HEK293T (cell line): ENCODE measurements at regions not wholly inside any gene's neighbourhood (a gene's known extent, or its start where the extent isn't known, plus 50 kb on each side); places are given as distances from the start of the nearest gene placed in this dataset.
A peak's percentile ranks its signal among the peaks of the same experiment; 100 is the strongest.

Experiments
- CTCF ChIA-PET: fragments of 350-600 bp; formaldehyde crosslinking; extraction: SDS; loops from one replicate; lab custom pipeline; 2021; ENCODE audit warnings: antibody characterized with exemption, inconsistent platforms; lab: Yijun Ruan, JAX
- POLR2A ChIA-PET: fragments of 350-600 bp; formaldehyde crosslinking; extraction: SDS; loops from one replicate; lab custom pipeline; 2020; ENCODE audit warnings: antibody characterized with exemption, inconsistent platforms; lab: Yijun Ruan, JAX
- DNase-seq: peaks from one replicate; pipeline ENCODE4 v3.0.0; 2012; ENCODE audit warnings: mixed read lengths; ENCODE audit errors: extremely low spot score
- ARNT ChIP-seq: fragments of 450-650 bp; IDR thresholded peaks from 2 replicates; pipeline ENCODE4 v1.6.1; 2017; ENCODE audit warnings: mild to moderate bottlenecking
- BHLHE40 ChIP-seq: fragments of 450-650 bp; IDR thresholded peaks from 2 replicates; pipeline ENCODE4 v1.6.1; 2016; ENCODE audit warnings: mild to moderate bottlenecking, moderate library complexity, borderline replicate concordance
- CTBP1 ChIP-seq: fragments of 450-650 bp; IDR thresholded peaks from 2 replicates; pipeline ENCODE4 v1.6.1; 2016; ENCODE audit warnings: borderline replicate concordance
- ELF4 ChIP-seq: fragments of 450-650 bp; IDR thresholded peaks from 2 replicates; pipeline ENCODE4 v1.6.1; 2017; ENCODE audit warnings: antibody characterized with exemption
- FOXA1 ChIP-seq: fragments of 450-650 bp; IDR thresholded peaks from 2 replicates; pipeline ENCODE4 v1.6.1; 2016; ENCODE audit warnings: mild to moderate bottlenecking
- FOXK2 ChIP-seq: fragments of 450-650 bp; IDR thresholded peaks from 2 replicates; pipeline ENCODE4 v1.6.1; 2016; ENCODE audit warnings: mild to moderate bottlenecking
- FOXM1 ChIP-seq: fragments of 450-650 bp; IDR thresholded peaks from 2 replicates; pipeline ENCODE4 v1.6.1; 2017; ENCODE audit warnings: mild to moderate bottlenecking, borderline replicate concordance
- HDGF ChIP-seq: fragments of 450-650 bp; IDR thresholded peaks from 2 replicates; pipeline ENCODE4 v1.6.1; 2017; ENCODE audit warnings: antibody characterized with exemption, borderline replicate concordance
- L3MBTL2 ChIP-seq: fragments of 450-650 bp; conservative IDR thresholded peaks from 2 replicates; pipeline ENCODE4 v1.6.1; 2016; ENCODE audit warnings: mild to moderate bottlenecking
- LEF1 ChIP-seq: fragments of 450-650 bp; IDR thresholded peaks from 2 replicates; pipeline ENCODE4 v1.6.1; 2017; ENCODE audit warnings: mild to moderate bottlenecking, borderline replicate concordance
- NFRKB ChIP-seq: fragments of 450-650 bp; IDR thresholded peaks from 2 replicates; pipeline ENCODE4 v1.6.1; 2016; ENCODE audit warnings: mild to moderate bottlenecking, moderate library complexity
- PKNOX1 ChIP-seq: fragments of 450-650 bp; IDR thresholded peaks from 2 replicates; pipeline ENCODE4 v1.6.1; 2016
- SP1 ChIP-seq: fragments of 450-650 bp; IDR thresholded peaks from 2 replicates; pipeline ENCODE4 v1.6.1; 2017
- SUZ12 ChIP-seq: fragments of 450-650 bp; IDR thresholded peaks from 2 replicates; pipeline ENCODE4 v1.6.1; 2016; ENCODE audit warnings: mild to moderate bottlenecking
- TARDBP ChIP-seq: fragments of 450-650 bp; IDR thresholded peaks from 2 replicates; pipeline ENCODE4 v1.6.1; 2016
- ZNF384 ChIP-seq: fragments of 450-650 bp; IDR thresholded peaks from 2 replicates; pipeline ENCODE4 v1.6.1; 2016

- ChIA-PET POLR2A (no interaction called here), CTCF (no interaction called here)
- TF ChIP-seq CTBP1 = no peak
- TF ChIP-seq SP1 = no peak
- TF ChIP-seq ARNT = no peak
- peak; percentile 32 for TF ChIP-seq L3MBTL2
- DNase-seq = no peak
Observed at GRCh38 chr1:230495891-230496385, 69.8 kb upstream of the PGBD5 start.

GRCh38 chr1:230495076-230495475 is 68.9 kb upstream of the PGBD5 start:
- TF ChIP-seq FOXK2 (no peak), NFRKB (no peak), ZNF384 (no peak), FOXM1 (no peak), FOXA1 (no peak), SP1 (no peak), HDGF (no peak), L3MBTL2 (no peak), SUZ12 (no peak), PKNOX1 (no peak), ARNT (no peak), ELF4 (no peak), BHLHE40 (no peak), LEF1 (no peak), CTBP1 (no peak), TARDBP (no peak)
- CTCF ChIA-PET = no interaction called here
- no peak for DNase-seq
- POLR2A ChIA-PET = no interaction called here

DNA sequence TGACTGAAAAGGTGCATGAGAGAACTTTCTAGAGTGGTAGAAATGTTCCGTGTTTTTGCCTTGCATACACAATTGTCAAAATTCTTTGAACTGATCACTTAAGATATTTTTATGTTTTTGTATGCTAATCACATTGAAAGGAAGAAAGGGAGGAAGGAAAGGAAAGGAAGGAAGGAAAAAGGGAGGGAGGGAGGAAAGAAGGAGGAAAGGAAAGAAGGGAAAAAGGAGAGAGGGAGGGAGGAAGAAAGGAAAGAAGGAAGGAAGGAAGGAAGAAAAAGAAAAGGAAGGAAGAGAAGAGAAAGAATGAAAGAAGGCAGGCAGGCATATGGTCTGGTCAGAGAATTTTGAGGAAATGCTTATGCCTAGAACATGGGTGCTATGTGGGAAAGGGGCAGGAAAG is 68.4 kb upstream of the PGBD5 start:
- TF ChIP-seq L3MBTL2 = no peak
- no peak for TF ChIP-seq PKNOX1
- TF ChIP-seq ELF4 = no peak
- no peak for TF ChIP-seq TARDBP
- TF ChIP-seq SUZ12 = no peak
- TF ChIP-seq SP1 = no peak
- no peak for TF ChIP-seq BHLHE40
- TF ChIP-seq HDGF = no peak
- TF ChIP-seq FOXM1 = no peak
- no peak for TF ChIP-seq FOXK2
- TF ChIP-seq LEF1 = no peak
- no peak for TF ChIP-seq NFRKB
- TF ChIP-seq ZNF384 = no peak
- TF ChIP-seq CTBP1 = no peak
- TF ChIP-seq FOXA1 = no peak
- POLR2A ChIA-PET = no interaction called here
- no peak for DNase-seq
- CTCF ChIA-PET = no interaction called here

- ChIA-PET CTCF (no interaction called here), POLR2A (no interaction called here)
- DNase-seq = no peak
- TF ChIP-seq SP1 = no peak
- TF ChIP-seq L3MBTL2 = no peak
- TF ChIP-seq TARDBP = no peak
- TF ChIP-seq FOXM1 = no peak
- TF ChIP-seq LEF1 = no peak
- TF ChIP-seq PKNOX1 = no peak
- no peak for TF ChIP-seq FOXK2
- TF ChIP-seq HDGF = no peak
- TF ChIP-seq SUZ12 = no peak
- TF ChIP-seq FOXA1 = no peak
- TF ChIP-seq ARNT = no peak
Observed at GRCh38 chr1:230494026-230494425, 67.9 kb upstream of the PGBD5 start.

DNA sequence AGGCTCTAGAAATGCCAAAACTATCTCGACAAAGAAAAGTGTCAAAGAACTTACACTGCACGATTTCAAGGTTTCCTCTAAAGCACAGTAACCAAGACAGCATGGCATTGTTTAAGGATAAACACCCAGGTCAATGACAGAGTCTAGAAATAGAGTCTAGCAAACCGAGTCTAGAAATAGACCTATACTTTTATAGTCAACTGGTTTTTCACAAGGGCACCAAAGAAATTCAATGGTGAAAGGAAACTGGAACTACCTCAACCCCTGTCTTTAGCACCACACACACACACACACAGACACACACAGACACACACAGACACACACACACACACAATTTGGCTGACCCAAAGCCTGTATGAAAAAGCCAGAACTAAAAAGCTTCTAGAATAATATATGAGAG is 67.1 kb upstream of the PGBD5 start:
- DNase-seq = no peak
- POLR2A ChIA-PET = no interaction called here
- CTCF ChIA-PET = no interaction called here
- no peak for TF ChIP-seq FOXK2

- ChIA-PET POLR2A (no interaction called here), CTCF (no interaction called here)
- no peak for DNase-seq
Observed at GRCh38 chr1:230490436-230490835, 64.3 kb upstream of the PGBD5 start.

More at GRCh38 chr1:230490436-230490835, 64.3 kb upstream of the PGBD5 start:
- no peak for TF ChIP-seq SP1
- TF ChIP-seq NFRKB = no peak
- no peak for TF ChIP-seq ZNF384
- TF ChIP-seq SUZ12 = no peak
- TF ChIP-seq CTBP1 = no peak
- TF ChIP-seq FOXK2 = no peak
- TF ChIP-seq ELF4 = no peak
- no peak for TF ChIP-seq ARNT
- TF ChIP-seq LEF1 = no peak
- no peak for TF ChIP-seq FOXA1
- TF ChIP-seq BHLHE40 = no peak
- no peak for TF ChIP-seq L3MBTL2
